Liver (tissue), 2 donors: ENCODE measurements at regions not wholly inside any gene's neighbourhood (a gene's known extent, or its start where the extent isn't known, plus 50 kb on each side); places are given as distances from the start of the nearest gene placed in this dataset.

Experiments used
- FOXA2 ChIP-seq: IDR thresholded peaks from 2 replicates; pipeline ENCODE4 v1.6.1; 2016; ENCODE audit warnings: antibody characterized with exemption
- YY1 ChIP-seq: IDR thresholded peaks from 2 replicates; pipeline ENCODE4 v1.6.1; 2016; ENCODE audit warnings: antibody characterized with exemption, mild to moderate bottlenecking
- TF ChIP-seq, protein P1 (sequence below): fragments of 150-350 bp; IDR thresholded peaks from 2 replicates; pipeline ENCODE4 v1.5.1; 2017; ENCODE audit warnings: improper control_type of control experiment, low read depth, low read length; ENCODE audit not compliant: missing input control
- TF ChIP-seq, protein P2 (sequence below): IDR thresholded peaks from 2 replicates; pipeline ENCODE4 v1.6.1; 2016; ENCODE audit warnings: antibody characterized with exemption
- TF ChIP-seq, protein P3 (sequence below): IDR thresholded peaks from 2 replicates; pipeline ENCODE4 v1.6.1; 2016; ENCODE audit warnings: antibody characterized with exemption
- donor health status: healthy.

- TF ChIP-seq, protein P1, sequence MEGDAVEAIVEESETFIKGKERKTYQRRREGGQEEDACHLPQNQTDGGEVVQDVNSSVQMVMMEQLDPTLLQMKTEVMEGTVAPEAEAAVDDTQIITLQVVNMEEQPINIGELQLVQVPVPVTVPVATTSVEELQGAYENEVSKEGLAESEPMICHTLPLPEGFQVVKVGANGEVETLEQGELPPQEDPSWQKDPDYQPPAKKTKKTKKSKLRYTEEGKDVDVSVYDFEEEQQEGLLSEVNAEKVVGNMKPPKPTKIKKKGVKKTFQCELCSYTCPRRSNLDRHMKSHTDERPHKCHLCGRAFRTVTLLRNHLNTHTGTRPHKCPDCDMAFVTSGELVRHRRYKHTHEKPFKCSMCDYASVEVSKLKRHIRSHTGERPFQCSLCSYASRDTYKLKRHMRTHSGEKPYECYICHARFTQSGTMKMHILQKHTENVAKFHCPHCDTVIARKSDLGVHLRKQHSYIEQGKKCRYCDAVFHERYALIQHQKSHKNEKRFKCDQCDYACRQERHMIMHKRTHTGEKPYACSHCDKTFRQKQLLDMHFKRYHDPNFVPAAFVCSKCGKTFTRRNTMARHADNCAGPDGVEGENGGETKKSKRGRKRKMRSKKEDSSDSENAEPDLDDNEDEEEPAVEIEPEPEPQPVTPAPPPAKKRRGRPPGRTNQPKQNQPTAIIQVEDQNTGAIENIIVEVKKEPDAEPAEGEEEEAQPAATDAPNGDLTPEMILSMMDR, result no peak
- TF ChIP-seq FOXA2 (no peak), YY1 (no peak)
- TF ChIP-seq, protein P2, sequence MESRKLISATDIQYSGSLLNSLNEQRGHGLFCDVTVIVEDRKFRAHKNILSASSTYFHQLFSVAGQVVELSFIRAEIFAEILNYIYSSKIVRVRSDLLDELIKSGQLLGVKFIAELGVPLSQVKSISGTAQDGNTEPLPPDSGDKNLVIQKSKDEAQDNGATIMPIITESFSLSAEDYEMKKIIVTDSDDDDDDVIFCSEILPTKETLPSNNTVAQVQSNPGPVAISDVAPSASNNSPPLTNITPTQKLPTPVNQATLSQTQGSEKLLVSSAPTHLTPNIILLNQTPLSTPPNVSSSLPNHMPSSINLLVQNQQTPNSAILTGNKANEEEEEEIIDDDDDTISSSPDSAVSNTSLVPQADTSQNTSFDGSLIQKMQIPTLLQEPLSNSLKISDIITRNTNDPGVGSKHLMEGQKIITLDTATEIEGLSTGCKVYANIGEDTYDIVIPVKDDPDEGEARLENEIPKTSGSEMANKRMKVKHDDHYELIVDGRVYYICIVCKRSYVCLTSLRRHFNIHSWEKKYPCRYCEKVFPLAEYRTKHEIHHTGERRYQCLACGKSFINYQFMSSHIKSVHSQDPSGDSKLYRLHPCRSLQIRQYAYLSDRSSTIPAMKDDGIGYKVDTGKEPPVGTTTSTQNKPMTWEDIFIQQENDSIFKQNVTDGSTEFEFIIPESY, result no peak
- TF ChIP-seq, protein P3, sequence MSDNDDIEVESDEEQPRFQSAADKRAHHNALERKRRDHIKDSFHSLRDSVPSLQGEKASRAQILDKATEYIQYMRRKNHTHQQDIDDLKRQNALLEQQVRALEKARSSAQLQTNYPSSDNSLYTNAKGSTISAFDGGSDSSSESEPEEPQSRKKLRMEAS, result no peak
These were observed 212.3 kb downstream of the ERCC6L2 start for GRCh38 chr9:96087669-96088299.
